WI38 (cell line): ENCODE measurements at regions not wholly inside any gene's neighbourhood (a gene's known extent, or its start where the extent isn't known, plus 50 kb on each side); places are given as distances from the start of the nearest gene placed in this dataset.

ENCODE experiments used
- H3K4me3 ChIP-seq: 2 replicates; pipeline ENCODE4 v1.5.1; 2011; ENCODE audit warnings: low read depth, mild to moderate bottlenecking, control low read depth, low read length
- TF ChIP-seq, protein P1 (sequence below): IDR thresholded peaks from 2 replicates; pipeline ENCODE4 v1.5.1; 2012; ENCODE audit warnings: low read depth, mild to moderate bottlenecking, control low read depth, low read length

DNA sequence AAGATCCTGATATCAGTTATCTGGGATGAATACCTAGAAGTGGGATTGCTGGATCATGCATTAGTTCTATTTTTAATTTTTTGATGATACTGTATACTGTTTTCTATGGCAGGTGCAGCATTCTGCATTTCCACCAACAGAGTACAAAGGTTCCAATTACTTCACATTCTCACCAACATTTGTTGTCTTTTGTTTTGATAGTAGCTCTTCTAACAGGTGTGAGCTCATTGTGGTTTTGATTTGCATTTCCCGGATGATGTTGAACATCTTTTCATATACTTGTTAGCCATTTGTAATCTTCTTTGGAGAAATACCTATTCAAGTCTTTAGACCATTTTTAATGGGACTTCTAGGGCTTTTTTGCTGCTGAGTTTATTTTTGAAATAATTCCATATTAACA lies 139.2 kb upstream of the AMOT start:
- TF ChIP-seq, protein P1, sequence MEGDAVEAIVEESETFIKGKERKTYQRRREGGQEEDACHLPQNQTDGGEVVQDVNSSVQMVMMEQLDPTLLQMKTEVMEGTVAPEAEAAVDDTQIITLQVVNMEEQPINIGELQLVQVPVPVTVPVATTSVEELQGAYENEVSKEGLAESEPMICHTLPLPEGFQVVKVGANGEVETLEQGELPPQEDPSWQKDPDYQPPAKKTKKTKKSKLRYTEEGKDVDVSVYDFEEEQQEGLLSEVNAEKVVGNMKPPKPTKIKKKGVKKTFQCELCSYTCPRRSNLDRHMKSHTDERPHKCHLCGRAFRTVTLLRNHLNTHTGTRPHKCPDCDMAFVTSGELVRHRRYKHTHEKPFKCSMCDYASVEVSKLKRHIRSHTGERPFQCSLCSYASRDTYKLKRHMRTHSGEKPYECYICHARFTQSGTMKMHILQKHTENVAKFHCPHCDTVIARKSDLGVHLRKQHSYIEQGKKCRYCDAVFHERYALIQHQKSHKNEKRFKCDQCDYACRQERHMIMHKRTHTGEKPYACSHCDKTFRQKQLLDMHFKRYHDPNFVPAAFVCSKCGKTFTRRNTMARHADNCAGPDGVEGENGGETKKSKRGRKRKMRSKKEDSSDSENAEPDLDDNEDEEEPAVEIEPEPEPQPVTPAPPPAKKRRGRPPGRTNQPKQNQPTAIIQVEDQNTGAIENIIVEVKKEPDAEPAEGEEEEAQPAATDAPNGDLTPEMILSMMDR: no peak

DNA sequence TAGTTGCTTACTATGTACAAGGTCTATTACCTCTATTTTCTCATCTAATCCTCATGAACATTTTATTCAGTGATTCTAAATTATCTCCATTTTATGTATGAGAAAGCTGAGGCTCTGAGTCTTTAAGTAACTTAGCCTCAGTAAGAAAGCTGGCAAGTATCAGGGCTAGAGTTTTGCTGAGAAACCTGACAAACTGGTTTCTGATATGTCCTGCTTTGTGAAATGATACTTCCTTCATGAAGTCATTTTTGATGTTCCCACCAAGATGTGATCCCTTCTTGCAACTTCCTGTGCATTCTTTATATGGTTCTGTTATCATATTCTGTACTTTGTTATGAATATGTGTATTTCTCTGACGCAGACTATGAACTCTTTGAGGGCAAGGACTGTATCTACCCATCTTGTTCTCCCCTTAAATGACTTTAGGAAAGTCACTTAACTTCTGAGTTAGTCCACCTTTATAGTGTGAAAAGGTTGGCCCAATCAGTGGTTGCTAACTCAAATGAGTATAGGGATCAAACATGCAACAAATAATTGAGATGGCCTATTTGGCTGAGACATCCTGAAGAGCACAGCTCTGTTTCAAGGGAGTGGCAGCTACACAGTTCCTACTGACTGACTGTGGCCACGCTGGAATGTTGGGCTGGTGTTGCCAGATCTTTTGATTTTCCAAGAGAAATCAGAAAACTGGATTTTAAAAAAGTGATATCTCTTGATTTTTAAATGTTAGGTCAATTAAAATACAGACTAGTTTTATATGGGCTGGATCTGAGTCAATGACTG lies 127.9 kb upstream of the AMOT start:
- no peak overlapping the region for H3K4me3 ChIP-seq
- TF ChIP-seq, protein P1: no peak

More for the DNA sequence above, 139.2 kb upstream of the AMOT start:
- no peak overlapping the region for H3K4me3 ChIP-seq

DNA sequence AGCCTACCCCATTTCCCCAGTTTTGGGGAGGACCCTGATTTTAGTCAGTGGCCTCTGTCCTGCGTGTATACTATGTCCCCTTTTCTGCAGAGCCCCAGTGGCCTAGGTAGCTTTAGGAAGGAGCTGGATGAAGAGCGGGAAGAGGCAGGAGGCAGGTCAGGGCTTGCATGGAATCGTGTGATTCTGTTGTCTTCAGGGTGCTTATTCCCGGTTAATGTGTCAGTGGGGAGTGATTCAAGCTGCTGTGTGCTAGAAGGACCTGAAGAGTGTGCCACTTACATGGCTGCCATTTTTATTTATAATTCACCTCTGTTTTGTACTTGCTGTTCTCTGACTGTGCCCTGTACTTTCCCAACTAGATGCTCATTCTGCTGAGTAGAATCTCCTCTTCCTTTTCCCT lies 127.3 kb upstream of the AMOT start:
- H3K4me3 ChIP-seq: no peak overlapping the region
- TF ChIP-seq, protein P1: no peak

GRCh38 chrX:112967341-112967740 lies 126.7 kb upstream of the AMOT start:
- no peak overlapping the region for H3K4me3 ChIP-seq
- TF ChIP-seq, protein P1: no peak

DNA sequence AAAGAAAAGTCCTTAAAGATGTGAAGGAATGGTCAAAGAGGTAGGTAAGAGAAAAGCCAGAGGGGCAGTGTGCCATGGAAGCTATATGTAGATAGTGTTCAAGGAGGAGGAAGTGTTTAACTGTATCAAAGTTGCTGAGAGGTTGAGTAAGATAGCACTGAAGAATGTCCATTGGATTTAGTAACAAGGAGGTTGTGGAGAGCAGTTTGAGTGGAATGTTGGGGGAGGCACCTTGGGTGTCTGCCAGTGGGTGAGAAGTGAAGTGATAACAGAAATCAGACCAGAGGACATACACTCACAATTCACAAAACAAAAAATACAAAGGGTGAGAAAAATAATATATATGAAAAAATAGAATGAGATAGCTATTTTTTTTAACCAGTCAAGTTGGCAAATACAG lies 121.3 kb upstream of the AMOT start:
- no peak overlapping the region for H3K4me3 ChIP-seq
- TF ChIP-seq, protein P1: no peak

DNA sequence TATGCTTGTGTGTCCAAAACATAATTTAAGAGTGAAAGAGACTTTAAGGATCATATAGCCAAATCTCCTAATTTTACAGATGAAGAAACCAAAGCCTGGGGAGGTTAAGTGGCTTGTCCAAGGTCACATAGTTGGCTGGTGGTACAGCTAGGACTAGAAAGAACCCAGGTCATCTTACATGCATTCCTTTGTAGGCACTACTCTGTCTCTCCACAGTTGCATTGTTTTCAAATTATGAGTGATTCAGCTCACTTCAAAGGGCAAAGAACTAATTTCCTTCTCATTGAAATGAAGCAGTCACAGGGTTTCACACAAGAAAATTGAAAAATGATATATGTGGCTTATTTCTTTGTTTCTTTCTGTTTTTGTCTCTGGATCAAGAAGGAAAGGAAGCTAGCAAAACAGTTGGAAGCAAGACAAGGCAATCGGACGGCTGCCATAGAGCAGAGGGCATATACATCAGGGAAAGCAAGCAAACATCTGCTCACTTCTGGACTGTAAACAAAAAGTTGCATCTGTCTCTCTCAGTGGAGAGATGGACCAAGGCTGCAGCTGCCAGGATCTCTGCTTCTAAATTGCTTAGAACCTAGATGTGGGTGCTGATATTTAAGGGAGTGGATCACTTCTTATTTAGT lies 107.5 kb upstream of the AMOT start:
- TF ChIP-seq, protein P1: no peak

DNA sequence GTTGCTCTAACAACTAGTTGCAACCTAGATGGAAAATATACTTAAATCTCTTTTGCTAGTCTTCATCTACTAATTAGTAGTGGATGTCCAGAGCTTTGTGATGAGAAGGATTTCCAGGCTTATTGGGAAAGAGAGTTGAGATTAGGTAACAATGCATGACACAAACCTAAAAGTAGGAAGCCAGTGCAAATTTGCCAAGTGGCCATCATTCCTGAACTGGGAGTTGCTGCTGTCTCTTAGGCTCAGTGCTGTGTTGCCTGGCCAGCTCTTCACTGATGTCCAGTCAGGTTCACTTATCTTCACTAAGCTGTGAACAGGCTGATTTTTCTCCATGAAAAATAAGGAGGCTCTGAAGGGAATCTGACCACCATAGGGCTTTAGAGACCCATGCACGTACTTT lies 105.6 kb upstream of the AMOT start:
- TF ChIP-seq, protein P1: no peak
- H3K4me3 ChIP-seq: no peak overlapping the region

More for the DNA sequence above, 107.5 kb upstream of the AMOT start:
- H3K4me3 ChIP-seq: no peak overlapping the region
